Erythroblast (primary cell): ENCODE measurements at regions not wholly inside any gene's neighbourhood (a gene's known extent, or its start where the extent isn't known, plus 50 kb on each side); places are given as distances from the start of the nearest gene placed in this dataset.

ENCODE experiments used
- GATA1 ChIP-seq: IDR thresholded peaks from 2 replicates; pipeline ENCODE4 v1.6.1; 2011; ENCODE audit warnings: low read depth, mild to moderate bottlenecking, control low read depth, low read length, moderate library complexity
- POLR2A ChIP-seq: IDR thresholded peaks from 2 replicates; pipeline ENCODE4 v1.6.1; 2011; ENCODE audit warnings: mild to moderate bottlenecking, low read length

DNA sequence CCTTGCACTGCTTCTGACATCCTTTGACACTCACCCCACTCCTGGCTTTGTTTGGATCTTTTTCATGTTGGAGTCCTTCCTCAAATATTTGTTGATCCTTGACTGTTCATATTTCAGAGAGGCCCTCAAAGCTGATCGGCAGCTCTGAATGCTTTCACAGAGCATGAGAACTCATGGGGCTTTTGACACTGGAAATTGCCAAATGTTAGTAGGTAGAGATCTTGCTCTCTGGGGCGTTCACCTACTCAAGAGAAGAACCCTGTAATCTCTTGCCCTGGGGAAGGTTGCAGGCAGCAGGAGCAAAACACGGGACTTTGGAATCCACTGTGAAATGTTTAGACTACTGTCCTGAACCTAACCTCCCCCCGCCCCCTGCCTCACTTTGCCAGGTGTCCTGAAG, 67.4 kb upstream of the STUM start:
- TF ChIP-seq POLR2A, result no peak
- TF ChIP-seq GATA1, result no peak
